Adrenal gland (tissue), 5 donors: ENCODE measurements at regions not wholly inside any gene's neighbourhood (a gene's known extent, or its start where the extent isn't known, plus 50 kb on each side); places are given as distances from the start of the nearest gene placed in this dataset.

Source experiments
- CTCF ChIP-seq, 6 experiments: fragments of 450-650 bp in 4 of 6; fragments of 200-600 bp in 2 of 6; sonication (generic) in 1 of 6; IDR thresholded peaks; 1 replicate in 5 of 6; 2 replicates in 1 of 6; pipeline versions ENCODE4 v1.5.1 to v1.8.0; 2016 to 2021; ENCODE audit warnings: antibody characterized with exemption in 6 of 6, mild to moderate bottlenecking in 2 of 6, moderate library complexity in 1 of 6
- POLR2A ChIP-seq, 2 donors: fragments of 450-650 bp; IDR thresholded peaks; one replicate each; pipeline ENCODE4 v1.6.1; 2017; ENCODE audit warnings: antibody characterized with exemption in 2 of 2, mild to moderate bottlenecking in 2 of 2, moderate library complexity in 1 of 2
- donor health status: DM: no; HTN: no; CAD: no.

GRCh38 chr21:27268290-27268689 is 301.4 kb upstream of the ADAMTS5 start:
- no peak for TF ChIP-seq CTCF (IDR thresholded peaks at IDR 0.05)
- TF ChIP-seq POLR2A (IDR thresholded peaks at IDR 0.05), result no peak
